Ovary (tissue), 7 donors: ENCODE measurements at regions not wholly inside any gene's neighbourhood (a gene's known extent, or its start where the extent isn't known, plus 50 kb on each side); places are given as distances from the start of the nearest gene placed in this dataset.

Experiments used
- DNase-seq, 5 donors: peaks; one replicate each; pipeline ENCODE4 v3.0.0-alpha.2; 2019 to 2020
- H3K27ac ChIP-seq, 2 donors: fragments of 200-600 bp; one replicate each; pipeline versions ENCODE4 v1.5.1 to v1.8.0; 2019 to 2022
- H3K27me3 ChIP-seq: fragments of 200-600 bp; one replicate; pipeline ENCODE4 v1.8.0; 2022
- H3K36me3 ChIP-seq: fragments of 200-600 bp; sonication (generic); one replicate; pipeline ENCODE4 v1.5.1; 2019
- H3K4me1 ChIP-seq: one replicate; pipeline ENCODE4 v1.8.1; 2013; ENCODE audit warnings: mild to moderate bottlenecking, moderate library complexity; ENCODE audit not compliant: insufficient read depth
- H3K4me3 ChIP-seq: fragments of 200-600 bp; sonication (generic); one replicate; pipeline ENCODE4 v1.5.1; 2017
- H3K9me3 ChIP-seq, 2 donors: fragments of 200-600 bp in 1 of 2; sonication (generic) in 1 of 2; one replicate each; pipeline versions ENCODE4 v1.5.1 to v1.8.1; 2013 to 2019; ENCODE audit warnings: mild to moderate bottlenecking in 1 of 2, moderate library complexity in 1 of 2
- EP300 ChIP-seq: sonication (generic); formaldehyde crosslinking; IDR thresholded peaks from one replicate; pipeline ENCODE4 v1.6.1; 2017; ENCODE audit warnings: antibody characterized with exemption
- POLR2A ChIP-seq: fragments of 450-650 bp; IDR thresholded peaks from one replicate; pipeline ENCODE4 v1.6.1; 2017; ENCODE audit warnings: antibody characterized with exemption, mild to moderate bottlenecking, moderate library complexity
- WGBS, 3 donors: extraction: QIAGEN DNeasy Blood & Tissue Kit in 1 of 3; methylation state at CpG; one replicate each; pipeline versions ENCODE4 v1.1.5 to v1.1.7; 2013 to 2017; 5-methylcytosine and 5-hydroxymethylcytosine counted together
- intact Hi-C, 4 donors: fragments of 100-400 bp; cut with DNase I; formaldehyde crosslinking; loops; one replicate each; pipeline versions ENCODE4 v1.11.0 to v1.15.1; 2022 to 2023
- TF ChIP-seq, protein P1 (sequence below), 3 donors: fragments of 450-650 bp in 2 of 3; fragments of 200-600 bp in 1 of 3; IDR thresholded peaks; one replicate each; pipeline versions ENCODE4 v1.5.1 to v1.8.0; 2016 to 2022; ENCODE audit warnings: antibody characterized with exemption in 3 of 3, mild to moderate bottlenecking in 1 of 3
- donor health status: DM: no; HTN: no; CAD: no; lungs with moderate emphysema.
- donor health status: DM: no; HTN: no; CAD: no.
- donor health status: Bipolar disorder and iron deficiency.
- donor health status: DM: no; HTN: no; CAD: no.
- donor health status: DM: yes; HTN: yes; CAD: no.

DNA sequence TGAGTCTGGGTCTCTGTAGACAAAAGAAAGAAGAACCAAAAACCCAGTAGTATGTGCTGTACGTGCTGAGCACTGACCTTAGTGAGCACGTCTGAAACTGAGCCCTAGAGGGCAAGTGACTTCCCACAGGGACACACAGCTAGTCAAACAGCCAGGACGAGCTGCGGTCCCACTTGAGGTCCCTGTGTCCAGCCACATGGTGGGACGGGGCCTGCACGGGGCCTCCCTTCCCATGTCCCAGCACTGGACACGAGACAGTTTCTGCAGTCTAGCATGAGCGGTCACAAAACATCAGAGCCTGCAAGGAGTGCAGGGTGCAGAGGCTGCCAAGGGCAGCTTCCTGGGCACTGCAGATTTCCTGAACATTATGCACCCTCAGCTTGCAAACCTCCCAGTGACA, 121.6 kb downstream of the NCOR2 start:
- intact Hi-C loops: no loop called here
- 85 to 89% (median 87%) methylated on average over 8 of the region's 8 CpGs for WGBS, 3 donors
- no peak overlapping the region for H3K4me3 ChIP-seq
- TF ChIP-seq EP300: no peak
- TF ChIP-seq, protein P1, sequence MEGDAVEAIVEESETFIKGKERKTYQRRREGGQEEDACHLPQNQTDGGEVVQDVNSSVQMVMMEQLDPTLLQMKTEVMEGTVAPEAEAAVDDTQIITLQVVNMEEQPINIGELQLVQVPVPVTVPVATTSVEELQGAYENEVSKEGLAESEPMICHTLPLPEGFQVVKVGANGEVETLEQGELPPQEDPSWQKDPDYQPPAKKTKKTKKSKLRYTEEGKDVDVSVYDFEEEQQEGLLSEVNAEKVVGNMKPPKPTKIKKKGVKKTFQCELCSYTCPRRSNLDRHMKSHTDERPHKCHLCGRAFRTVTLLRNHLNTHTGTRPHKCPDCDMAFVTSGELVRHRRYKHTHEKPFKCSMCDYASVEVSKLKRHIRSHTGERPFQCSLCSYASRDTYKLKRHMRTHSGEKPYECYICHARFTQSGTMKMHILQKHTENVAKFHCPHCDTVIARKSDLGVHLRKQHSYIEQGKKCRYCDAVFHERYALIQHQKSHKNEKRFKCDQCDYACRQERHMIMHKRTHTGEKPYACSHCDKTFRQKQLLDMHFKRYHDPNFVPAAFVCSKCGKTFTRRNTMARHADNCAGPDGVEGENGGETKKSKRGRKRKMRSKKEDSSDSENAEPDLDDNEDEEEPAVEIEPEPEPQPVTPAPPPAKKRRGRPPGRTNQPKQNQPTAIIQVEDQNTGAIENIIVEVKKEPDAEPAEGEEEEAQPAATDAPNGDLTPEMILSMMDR (IDR thresholded peaks at IDR 0.05): no peak
- TF ChIP-seq POLR2A: no peak
- no peak for DNase-seq
- no peaks in the 10 kb centered on the region for H3K36me3 ChIP-seq
- no peaks in the 10 kb centered on the region for H3K27me3 ChIP-seq
- H3K27ac ChIP-seq: no peak overlapping the region
- H3K4me1 ChIP-seq: peaks cover 3% of the 10 kb centered on the region
- no peaks in the 10 kb centered on the region for H3K9me3 ChIP-seq

DNA sequence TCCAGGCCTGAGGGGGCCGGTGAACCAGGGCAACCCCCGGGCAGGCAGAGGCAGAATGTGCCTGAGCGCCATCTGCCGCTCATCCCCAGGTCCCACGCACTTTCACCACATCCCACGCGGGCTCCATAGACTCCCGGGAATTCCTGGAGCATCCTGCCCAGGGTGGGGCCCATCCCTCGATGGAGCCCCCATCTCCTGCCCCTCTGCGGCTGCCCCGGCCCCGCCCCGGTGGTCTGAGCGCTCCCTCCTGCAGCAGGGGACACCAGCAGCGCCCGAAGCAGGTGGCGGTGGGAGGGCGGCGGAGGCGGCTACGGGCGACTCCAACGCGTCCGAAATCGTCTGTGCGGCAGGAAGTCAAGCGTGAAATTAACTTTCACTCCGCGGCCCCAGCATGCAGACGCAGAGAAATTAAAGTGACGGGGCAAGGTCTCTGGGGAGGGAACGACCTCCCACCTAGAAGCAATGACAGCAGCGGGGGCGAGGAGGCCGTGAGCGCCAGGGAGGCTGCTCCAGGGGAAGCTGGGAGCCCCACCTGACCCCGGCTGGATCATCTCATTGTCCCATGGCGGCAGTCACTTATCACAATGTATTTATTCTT, 122.2 kb downstream of the NCOR2 start:
- 57 to 69% (median 62%) methylated on average over 31 to 39 of the region's 39 CpGs for WGBS, 3 donors
- H3K4me3 ChIP-seq: no peak overlapping the region
- intact Hi-C loops: no loop called here
- TF ChIP-seq EP300 (no peak), POLR2A (no peak)
- TF ChIP-seq, protein P1 (IDR thresholded peaks at IDR 0.05): no peak
- H3K27me3 ChIP-seq: no peaks in the 10 kb centered on the region
- no peaks in the 10 kb centered on the region for H3K36me3 ChIP-seq
- DNase-seq: peak in 1 of 5 donors; percentile 25
- H3K27ac ChIP-seq: no peak overlapping the region
- H3K9me3 ChIP-seq: no peaks in the 10 kb centered on the region
- peaks cover 5% of the 10 kb centered on the region for H3K4me1 ChIP-seq

DNA sequence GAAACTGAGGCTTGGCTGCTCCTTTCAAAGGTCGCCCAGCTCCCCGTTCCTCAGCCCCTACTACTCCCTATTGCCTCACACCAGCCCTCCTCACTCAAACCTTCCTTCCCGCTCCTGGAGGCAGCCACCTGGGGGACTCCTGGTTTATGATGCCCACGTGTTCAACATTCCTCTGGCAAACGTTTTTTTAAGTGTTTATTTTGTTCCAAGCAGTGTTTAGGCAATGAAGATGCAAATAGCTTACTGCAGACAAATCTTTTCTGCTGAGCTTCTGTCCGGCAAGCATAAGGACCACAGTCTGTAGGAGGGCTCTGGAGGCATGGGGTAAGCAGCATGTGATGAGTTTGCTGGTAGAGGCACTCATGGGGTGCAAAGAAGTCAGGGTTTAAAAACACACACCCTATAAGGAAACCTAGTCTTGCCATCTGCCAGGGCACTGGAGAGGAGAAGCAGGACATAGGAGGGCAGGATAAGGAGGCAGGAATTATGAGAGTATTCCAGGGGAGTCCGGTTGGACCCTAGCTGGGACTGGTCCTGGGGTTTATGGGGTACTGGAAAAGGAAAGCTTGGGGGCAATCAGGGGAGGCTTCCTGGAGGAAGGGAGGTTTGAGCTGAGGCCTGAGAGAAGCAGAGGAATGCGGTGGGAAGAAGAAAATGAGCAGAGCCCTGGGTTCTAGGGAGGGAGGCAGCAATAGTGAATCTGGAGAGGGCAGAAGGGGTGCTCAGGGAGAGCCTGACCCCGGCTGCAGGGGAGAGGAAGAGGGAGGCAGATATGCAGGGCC, 123.3 kb downstream of the NCOR2 start:
- TF ChIP-seq EP300 (no peak), POLR2A (no peak)
- TF ChIP-seq, protein P1 (IDR thresholded peaks at IDR 0.05): no peak
- no peak for DNase-seq
- Histone ChIP-seq H3K4me3 (no peak overlapping the region), H3K36me3 (no peaks in the 10 kb centered on the region), H3K4me1 (peaks cover 5% of the 10 kb centered on the region), H3K9me3 (no peaks in the 10 kb centered on the region), H3K27me3 (no peaks in the 10 kb centered on the region), H3K27ac (no peak overlapping the region)
- intact Hi-C loops: loop anchor here in 1 of 4 donors (5.0 kb wide), 1 partner anchor 53 kb away; no protein-coding TSS in a partner anchor
- 80 to 82% (median 80%) methylated on average over 9 of the region's 9 CpGs for WGBS, 3 donors

DNA sequence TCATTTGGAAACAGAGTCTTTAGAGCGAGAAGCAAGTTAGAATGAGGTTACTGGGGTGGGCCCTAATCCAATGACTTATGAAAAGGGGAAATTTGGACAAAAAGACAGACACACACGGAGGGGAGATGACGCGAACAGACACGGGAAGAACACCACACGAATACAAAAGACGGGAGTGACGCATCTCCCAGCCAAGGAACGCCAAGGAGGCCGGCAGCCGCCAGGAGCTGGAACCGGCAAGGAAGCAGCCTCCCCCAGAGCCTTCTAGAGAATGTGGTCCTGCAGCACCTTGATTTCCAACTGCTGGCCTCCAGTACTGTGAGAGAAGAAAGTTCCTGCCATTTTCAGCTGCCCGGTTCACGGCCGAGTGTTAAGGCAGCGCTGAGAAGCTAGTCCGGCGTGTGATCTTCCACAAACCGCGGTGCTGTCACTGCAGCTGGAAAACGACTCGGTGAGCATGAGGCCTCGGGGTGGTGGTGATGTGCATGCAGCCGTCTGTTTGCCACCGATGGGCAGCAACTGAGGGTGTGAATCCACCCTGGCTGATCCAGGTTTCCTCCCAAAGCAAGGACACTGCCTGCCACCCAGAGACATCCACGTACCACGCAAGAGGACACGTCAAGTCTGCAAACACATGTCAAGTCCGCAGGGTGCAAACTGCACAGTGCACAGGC, 124.5 kb downstream of the NCOR2 start:
- peak in 1 of 5 donors; percentile 22 for DNase-seq
- TF ChIP-seq EP300 (no peak), POLR2A (no peak)
- TF ChIP-seq, protein P1 (IDR thresholded peaks at IDR 0.05): no peak
- Histone ChIP-seq H3K36me3 (no peaks in the 10 kb centered on the region), H3K27ac (no peak overlapping the region), H3K4me3 (no peak overlapping the region), H3K9me3 (no peaks in the 10 kb centered on the region), H3K27me3 (no peaks in the 10 kb centered on the region), H3K4me1 (peaks cover 5% of the 10 kb centered on the region)
- intact Hi-C loops: loop anchor here in 1 of 4 donors (5.0 kb wide), 1 partner anchor 54 kb away; no protein-coding TSS in a partner anchor
- 82 to 88% (median 87%) methylated on average over 29 of the region's 29 CpGs for WGBS, 3 donors
